ENCODE measurements at regions not wholly inside any gene's neighbourhood (a gene's known extent, or its start where the extent isn't known, plus 50 kb on each side); places are given as distances from the start of the nearest gene placed in this dataset.

- no peak for DNase-seq (ENCODE audit: low read depth in 2 of 2)
Measured at GRCh38 chr3:5069627-5070026, 52.5 kb upstream of the ARL8B start.

- no peak for DNase-seq (ENCODE audit: low read depth in 2 of 2)
Measured at GRCh38 chr3:5071061-5071460, 51.0 kb upstream of the ARL8B start.

- DNase-seq (ENCODE audit: low read depth in 2 of 2), result no peak
Measured at GRCh38 chr3:5072100-5072816, 49.8 kb upstream of the ARL8B start.
